DMS 273 (cell line): ENCODE measurements at regions not wholly inside any gene's neighbourhood (a gene's known extent, or its start where the extent isn't known, plus 50 kb on each side); places are given as distances from the start of the nearest gene placed in this dataset.
"Not testable (repeated sequence)": the region's sequence is repeated elsewhere in the genome, so short reads cannot be mapped to it uniquely, and the experiment has no call there.

Experiments
- DNase-seq: peaks from one replicate; lab custom pipeline; 2025; ENCODE audit not compliant: unreplicated experiment; lab: John Stamatoyannopoulos, UW

GRCh38 chr9:25078202-25078601 lies 532.5 kb upstream of the IZUMO3 start:
- DNase-seq = no peak

GRCh38 chr9:25048098-25048724 lies 502.5 kb upstream of the IZUMO3 start:
- no peak for DNase-seq

GRCh38 chr9:25045469-25045868 lies 499.8 kb upstream of the IZUMO3 start:
- not testable (repeated sequence) for DNase-seq

- DNase-seq = no peak
Measured at GRCh38 chr9:25029743-25030142, 484.0 kb upstream of the IZUMO3 start.

- no peak for DNase-seq
Measured at GRCh38 chr9:25025686-25026085, 480.0 kb upstream of the IZUMO3 start.

- no peak for DNase-seq
Measured at GRCh38 chr9:25025156-25025555, 479.5 kb upstream of the IZUMO3 start.

GRCh38 chr9:25017779-25018178 lies 472.1 kb upstream of the IZUMO3 start:
- no peak for DNase-seq

- no peak for DNase-seq
Measured at GRCh38 chr9:25010027-25010662, 464.4 kb upstream of the IZUMO3 start.

- DNase-seq = no peak
Measured at GRCh38 chr9:25003686-25004085, 458.0 kb upstream of the IZUMO3 start.

GRCh38 chr9:24986331-24986730 lies 440.6 kb upstream of the IZUMO3 start:
- DNase-seq = no peak

- not testable (repeated sequence) for DNase-seq
Measured at GRCh38 chr9:24970780-24971179, 425.1 kb upstream of the IZUMO3 start.

GRCh38 chr9:24961762-24962161 lies 416.1 kb upstream of the IZUMO3 start:
- no peak for DNase-seq

- DNase-seq = no peak
Measured at GRCh38 chr9:24953070-24953469, 407.4 kb upstream of the IZUMO3 start.

GRCh38 chr9:24939109-24939850 lies 393.6 kb upstream of the IZUMO3 start:
- peak; percentile 18 for DNase-seq

GRCh38 chr9:24936117-24936516 lies 390.4 kb upstream of the IZUMO3 start:
- DNase-seq = no peak

- DNase-seq = no peak
Measured at GRCh38 chr9:24932785-24933184, 387.1 kb upstream of the IZUMO3 start.

GRCh38 chr9:24931894-24932293 lies 386.2 kb upstream of the IZUMO3 start:
- DNase-seq = no peak

- no peak for DNase-seq
Measured at GRCh38 chr9:24912767-24913166, 367.1 kb upstream of the IZUMO3 start.

GRCh38 chr9:24901319-24901718 lies 355.6 kb upstream of the IZUMO3 start:
- no peak for DNase-seq

GRCh38 chr9:24900179-24900578 lies 354.5 kb upstream of the IZUMO3 start:
- no peak for DNase-seq

- peak; percentile 43 for DNase-seq
Measured at GRCh38 chr9:24899463-24899862, 353.8 kb upstream of the IZUMO3 start.

GRCh38 chr9:24897826-24898225 lies 352.1 kb upstream of the IZUMO3 start:
- DNase-seq = no peak
